GM18505 (cell line): ENCODE measurements at regions not wholly inside any gene's neighbourhood (a gene's known extent, or its start where the extent isn't known, plus 50 kb on each side); places are given as distances from the start of the nearest gene placed in this dataset.

Source experiments
- ATAC-seq: cut with Tn5 transposase; IDR thresholded peaks from one replicate; pipeline ENCODE4 v1.9.1; 2021; ENCODE audit not compliant: unreplicated experiment
- POLR2A ChIP-seq: IDR thresholded peaks from 4 replicates; pipeline ENCODE4 v1.6.1; 2011; ENCODE audit warnings: borderline replicate concordance; ENCODE audit not compliant: insufficient read depth, insufficient read length; ENCODE audit errors: extremely low read depth

DNA sequence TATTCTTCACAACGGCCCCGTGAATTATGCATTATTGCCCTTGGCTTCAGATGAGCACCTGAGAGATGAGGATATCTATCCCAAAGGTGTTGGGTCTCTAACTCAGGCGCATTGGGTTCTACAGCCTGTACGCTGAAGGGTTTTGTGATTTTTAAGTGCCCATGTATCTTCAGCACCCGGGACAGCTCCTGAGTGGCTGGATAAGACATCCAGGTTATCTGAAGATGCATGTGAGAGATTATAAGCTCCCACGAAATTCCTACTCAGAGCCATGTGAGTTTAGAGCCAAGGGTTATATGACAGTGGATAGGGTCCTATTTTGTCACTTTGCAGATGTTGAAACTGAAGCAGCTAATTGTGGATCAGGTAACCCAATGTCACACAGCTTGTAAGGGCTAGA lies 612.3 kb upstream of the EEF2KMT start:
- no peak for ATAC-seq
- TF ChIP-seq POLR2A = no peak

DNA sequence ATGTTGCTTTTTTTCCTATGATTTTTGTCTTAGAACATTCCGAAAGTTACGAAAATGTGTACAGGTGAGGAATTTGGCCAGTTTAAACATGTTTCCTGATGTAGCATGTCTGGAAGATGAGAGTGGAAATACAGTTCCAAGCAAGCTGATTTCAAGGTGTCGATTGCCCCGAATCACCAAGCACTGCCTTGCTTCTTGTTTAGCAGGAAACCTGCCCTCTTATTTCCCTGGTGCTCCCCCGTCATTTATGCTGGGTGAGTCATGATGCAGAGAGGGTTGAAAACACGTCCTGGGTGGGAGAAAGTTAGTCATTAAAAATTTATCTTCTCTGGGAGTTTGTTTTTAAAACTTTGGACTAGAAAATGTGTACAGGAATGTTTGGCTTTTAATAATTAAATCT lies 608.6 kb upstream of the EEF2KMT start:
- TF ChIP-seq POLR2A = no peak

DNA sequence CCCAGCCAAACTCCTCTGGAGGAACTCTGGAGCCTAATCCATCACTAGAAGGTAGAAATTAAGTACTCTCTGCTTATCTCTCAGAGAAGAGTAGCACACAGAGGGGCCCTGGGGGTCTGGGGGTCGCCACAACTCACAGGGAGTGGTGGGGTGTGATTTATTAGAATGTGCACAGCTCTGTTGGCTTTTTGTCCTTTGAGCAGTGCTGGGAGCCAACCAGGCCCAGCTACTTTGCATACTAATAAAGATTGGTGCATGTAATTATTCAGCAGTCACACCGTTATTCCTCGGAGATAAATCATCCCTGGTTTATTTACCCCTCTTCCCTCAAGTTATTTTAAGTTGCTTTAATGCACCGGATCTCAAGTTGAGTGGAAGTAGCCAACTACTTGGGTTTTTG lies 606.7 kb upstream of the EEF2KMT start:
- no peak for TF ChIP-seq POLR2A
- ATAC-seq = no peak

More for the DNA sequence above, 608.6 kb upstream of the EEF2KMT start:
- ATAC-seq = no peak

DNA sequence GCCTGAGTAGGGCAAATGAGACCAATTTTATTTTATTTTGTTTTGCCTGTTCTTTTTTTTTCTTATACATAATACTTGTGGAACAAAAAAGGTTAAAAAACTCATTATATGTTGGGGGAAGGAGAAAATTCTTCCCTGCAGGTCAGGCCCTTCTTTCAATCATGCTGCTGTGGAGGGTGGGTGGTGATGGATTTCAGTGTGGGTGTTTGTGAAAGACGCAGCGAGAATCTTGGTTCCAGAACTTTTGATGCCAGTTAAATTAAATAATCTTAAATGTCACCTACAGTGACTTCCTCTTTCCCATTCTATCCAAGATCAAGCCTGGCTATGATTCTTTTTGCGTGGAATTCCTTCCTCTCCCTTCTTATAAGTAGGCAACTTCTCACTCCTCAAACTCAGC lies 595.8 kb upstream of the EEF2KMT start:
- no peak for TF ChIP-seq POLR2A
- no peak for ATAC-seq

DNA sequence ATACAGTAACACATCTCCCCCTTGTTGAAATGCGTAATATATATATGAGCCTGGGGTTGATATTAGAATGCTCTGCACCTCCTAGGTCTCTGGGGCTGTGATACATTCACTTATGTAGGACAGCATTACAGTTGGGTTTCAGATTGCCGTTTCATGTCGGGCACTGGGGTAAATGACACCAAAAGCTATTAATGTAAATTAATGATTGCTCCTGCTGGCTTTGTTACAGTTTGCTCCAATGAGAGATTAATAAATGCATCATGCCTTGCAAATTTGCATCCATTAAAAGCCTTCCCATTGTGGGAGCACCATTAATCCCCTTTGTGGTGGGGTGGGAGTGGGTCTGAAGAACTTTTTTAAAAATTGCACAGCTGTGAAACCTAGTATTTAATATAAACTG lies 584.4 kb upstream of the EEF2KMT start:
- no peak for ATAC-seq
- no peak for TF ChIP-seq POLR2A

DNA sequence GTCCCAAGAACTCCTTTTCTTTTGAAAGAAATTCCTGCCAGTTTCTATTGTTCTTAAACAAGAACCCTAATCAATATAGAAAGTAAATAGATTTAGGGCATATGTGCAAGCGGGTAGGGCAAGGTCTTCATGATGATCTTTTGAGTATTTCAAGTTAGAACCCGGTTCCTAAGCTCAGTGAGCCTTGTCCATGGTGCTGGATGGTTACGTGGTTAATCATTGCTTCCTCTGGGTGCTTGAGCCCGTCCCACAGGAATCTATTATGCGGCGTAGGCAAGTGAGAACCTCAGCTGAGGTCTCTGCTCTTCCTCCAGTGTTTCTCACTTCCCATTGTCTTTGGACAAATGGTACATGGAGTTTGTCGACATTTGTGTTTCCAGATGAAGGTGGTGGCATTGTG lies 580.8 kb upstream of the EEF2KMT start:
- ATAC-seq = no peak
- TF ChIP-seq POLR2A = no peak

DNA sequence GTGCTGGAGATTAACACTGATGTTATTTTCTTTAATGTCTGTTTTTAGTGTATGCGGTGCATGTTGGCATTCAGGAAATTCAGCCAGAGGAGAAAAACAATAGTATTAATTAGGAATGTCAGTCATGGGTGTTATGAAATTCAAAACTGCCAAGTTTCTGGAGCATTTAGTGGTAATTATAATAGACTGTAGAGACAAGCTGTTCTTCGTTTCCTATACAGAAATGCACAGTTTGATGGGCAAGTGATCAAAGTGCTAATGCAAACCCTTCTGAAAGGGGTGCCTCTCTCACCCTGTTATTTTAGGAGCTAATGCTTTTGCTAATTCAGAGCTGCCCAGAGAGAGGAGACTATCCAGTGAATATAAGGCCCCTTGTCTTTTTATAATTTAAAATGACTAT lies 573.8 kb upstream of the EEF2KMT start:
- no peak for TF ChIP-seq POLR2A
- no peak for ATAC-seq

DNA sequence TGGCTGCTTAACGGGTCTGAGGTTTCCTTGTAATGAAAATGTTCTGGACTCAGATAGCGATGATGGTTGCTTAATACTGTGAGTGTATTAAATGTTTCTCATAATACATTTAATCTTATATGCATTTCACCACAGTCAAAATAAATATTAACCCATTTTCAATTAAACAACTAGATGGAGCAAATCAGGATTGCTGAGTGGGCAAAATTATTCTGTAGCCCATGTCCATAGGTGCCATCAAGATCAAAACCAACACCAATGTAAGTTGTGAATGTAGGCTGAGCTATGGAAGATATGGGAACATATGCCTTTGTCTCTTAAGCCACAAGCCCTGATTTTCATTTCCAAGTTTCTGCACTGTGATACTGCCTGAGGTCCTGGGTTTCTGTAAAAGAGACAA lies 572.6 kb upstream of the EEF2KMT start:
- no peak for ATAC-seq
- no peak for TF ChIP-seq POLR2A

DNA sequence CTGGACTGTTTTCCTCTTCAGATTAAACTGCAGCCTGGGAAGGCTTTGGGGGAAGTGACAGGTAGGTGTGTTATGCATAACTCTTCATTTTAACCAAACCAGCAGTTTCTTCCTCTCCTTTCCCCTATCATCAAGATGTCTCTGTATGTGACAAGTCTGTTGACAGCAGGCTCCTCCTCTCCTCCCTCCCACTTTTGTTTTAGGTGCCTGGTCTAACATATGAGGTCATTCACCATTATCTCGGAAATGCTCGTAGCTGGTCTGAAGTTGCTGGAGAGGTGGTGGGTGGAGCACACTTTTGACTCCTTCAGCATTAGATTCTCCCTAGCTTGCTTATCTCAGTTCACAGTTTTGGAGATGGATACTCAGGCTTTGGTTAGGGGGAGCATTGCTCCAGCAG lies 571.0 kb upstream of the EEF2KMT start:
- ATAC-seq = no peak
- no peak for TF ChIP-seq POLR2A

DNA sequence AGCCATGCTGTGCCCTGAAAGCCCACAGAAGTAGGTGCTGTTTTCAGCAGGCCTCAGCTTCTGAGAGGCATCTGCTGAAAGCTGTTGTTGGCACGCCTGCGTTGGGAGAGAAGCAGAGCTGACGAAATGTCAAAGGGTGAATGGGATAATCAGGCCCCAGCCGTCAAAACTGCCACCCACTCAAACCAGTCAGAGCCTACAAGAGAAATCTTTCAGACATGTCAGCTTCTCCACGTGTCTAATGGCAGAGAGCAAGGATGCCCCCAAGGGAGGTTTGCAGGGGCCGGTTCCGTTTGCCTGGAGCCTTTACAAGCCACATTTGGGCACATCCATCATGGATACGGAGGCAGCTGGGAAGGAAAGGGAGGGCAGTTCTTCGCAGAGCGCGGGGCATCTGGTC lies 568.2 kb upstream of the EEF2KMT start:
- ATAC-seq = no peak
- TF ChIP-seq POLR2A = no peak

DNA sequence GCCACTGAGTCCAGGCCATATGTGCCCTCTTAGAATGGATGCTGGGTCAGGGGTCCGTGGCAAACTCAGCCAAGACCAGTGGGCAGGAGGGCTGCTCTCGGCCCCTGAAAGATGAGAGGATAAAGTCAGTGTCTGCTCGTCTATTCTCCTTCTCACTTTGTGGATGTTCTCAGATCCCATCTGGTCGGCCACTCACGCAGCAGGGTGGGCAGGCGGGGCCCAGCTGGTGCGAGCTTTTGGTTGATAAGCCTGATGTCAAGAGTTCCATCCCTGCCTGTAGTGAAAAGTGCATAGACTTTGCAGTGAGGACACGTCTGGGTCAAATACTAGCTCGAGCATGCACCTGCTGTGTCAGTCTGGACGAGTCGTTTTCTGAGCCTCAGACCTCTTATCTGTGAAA lies 556.2 kb upstream of the EEF2KMT start:
- TF ChIP-seq POLR2A = no peak
- no peak for ATAC-seq

DNA sequence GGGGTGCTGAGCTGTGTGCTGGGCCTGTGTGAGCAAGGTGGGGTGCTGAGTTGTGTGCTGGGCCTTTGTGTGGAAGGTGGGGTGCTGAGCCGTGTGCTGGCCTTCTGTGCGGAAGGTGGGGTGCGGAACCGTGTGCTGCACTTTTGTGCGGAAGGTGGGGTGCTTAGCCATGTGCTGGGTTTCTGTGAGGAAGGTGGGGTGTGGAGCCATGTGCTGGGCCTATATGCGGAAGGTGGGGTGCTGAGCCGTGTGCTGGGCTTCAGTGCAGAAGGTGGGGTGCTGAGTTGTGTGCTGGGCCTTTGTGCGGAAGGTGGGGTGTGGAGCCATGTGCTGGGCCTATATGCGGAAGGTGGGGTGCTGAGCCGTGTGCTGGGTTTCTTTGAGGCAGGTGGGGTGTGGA lies 555.4 kb upstream of the EEF2KMT start:
- no peak for ATAC-seq

DNA sequence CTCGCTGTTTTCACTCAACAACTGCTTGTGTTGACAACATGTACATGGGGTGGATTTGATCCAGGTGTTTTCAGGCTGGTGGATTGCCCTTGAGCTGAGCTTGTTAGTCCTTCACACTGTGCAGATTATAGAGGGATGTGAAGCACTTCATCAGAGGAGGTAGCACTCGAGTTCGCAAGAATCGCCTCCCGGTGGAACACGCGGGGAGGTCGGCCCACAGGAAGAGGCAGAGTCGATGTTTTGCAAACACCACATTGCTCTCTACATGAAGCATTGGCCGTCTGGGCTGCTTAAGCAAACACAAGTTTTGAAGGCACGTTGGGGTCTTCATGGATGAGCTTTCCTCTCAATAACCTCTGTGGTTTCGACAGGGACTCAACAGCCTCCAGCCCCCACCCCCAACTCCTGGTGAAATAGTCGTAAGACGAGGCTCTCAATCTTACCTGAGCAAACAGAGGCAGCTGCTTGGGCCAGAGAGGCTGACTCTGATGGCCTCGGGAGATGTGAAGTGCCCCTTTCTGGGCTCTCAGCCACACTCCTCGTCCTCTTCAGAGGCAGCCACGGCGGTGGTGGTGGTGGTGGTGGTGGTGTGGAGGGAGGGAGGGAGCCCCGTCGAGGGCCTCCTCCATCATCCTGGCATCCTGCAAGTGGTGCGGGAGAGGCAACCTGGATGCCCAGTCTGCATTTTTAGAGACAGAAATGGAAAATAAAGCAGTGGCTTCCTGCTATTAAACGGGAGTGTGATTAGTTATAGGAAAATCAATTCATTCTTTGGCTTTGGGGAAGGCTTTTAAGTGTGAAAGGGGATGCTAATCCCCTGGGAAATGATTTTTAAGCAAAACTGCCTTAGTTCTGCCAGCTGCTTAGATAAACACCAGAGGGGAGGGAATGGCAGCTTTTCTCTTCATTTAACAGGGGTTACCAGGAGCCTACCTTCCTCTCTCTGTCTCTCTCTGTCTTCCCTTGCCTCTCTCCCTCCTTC lies 552.5 kb upstream of the EEF2KMT start:
- no peak for TF ChIP-seq POLR2A
- ATAC-seq = no peak

More for the DNA sequence above, 555.4 kb upstream of the EEF2KMT start:
- TF ChIP-seq POLR2A = no peak

DNA sequence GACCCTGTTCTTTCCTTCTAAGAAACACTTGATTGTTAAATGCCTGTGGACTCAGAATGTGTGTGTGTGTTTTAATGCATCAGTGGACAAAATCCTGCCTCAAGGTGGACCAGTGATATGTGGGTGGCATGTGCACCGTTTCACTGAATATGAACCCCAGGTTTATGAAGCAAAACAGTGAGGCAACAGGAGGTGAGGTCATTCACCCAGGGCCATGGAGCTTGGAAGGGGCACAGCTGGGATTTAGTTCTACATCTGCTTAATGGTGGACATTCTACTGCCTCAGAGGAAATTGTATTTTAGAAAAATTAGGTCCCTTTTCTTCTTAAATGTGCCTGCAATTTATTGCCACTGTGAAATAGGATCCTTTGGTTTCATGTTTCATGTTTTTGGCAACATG lies 549.5 kb upstream of the EEF2KMT start:
- no peak for ATAC-seq
- TF ChIP-seq POLR2A = no peak
